Stomach (tissue), 8 donors: ENCODE measurements at regions not wholly inside any gene's neighbourhood (a gene's known extent, or its start where the extent isn't known, plus 50 kb on each side); places are given as distances from the start of the nearest gene placed in this dataset.

Experiments
- DNase-seq, 2 donors: peaks; one replicate each; pipeline versions ENCODE4 v3.0.0 to v3.0.0-alpha.2; 2013 to 2019
- H3K27ac ChIP-seq, 5 donors: fragments of 200-600 bp in 4 of 5; sonication (generic) in 4 of 5; one replicate each; pipeline ENCODE4 v1.5.1; 2013 to 2019; ENCODE audit warnings: mild to moderate bottlenecking in 1 of 5, moderate library complexity in 1 of 5
- H3K27me3 ChIP-seq, 3 donors: fragments of 200-600 bp; sonication (generic); one replicate each; pipeline ENCODE4 v1.5.1; 2017 to 2019; ENCODE audit warnings: mixed run types in 1 of 3
- H3K36me3 ChIP-seq, 4 donors: fragments of 200-600 bp; sonication (generic); 1 replicate in 3 of 4; 2 replicates in 1 of 4; pipeline ENCODE4 v1.5.1; 2016 to 2019
- H3K4me1 ChIP-seq, 4 donors: fragments of 200-600 bp; sonication (generic); one replicate each; pipeline ENCODE4 v1.5.1; 2016 to 2019
- H3K4me3 ChIP-seq, 4 donors: fragments of 200-600 bp; sonication (generic) in 3 of 4; one replicate each; pipeline ENCODE4 v1.5.1; 2016 to 2019; ENCODE audit warnings: mild to moderate bottlenecking in 1 of 4
- H3K9me3 ChIP-seq, 4 donors: fragments of 200-600 bp; sonication (generic); one replicate each; pipeline ENCODE4 v1.5.1; 2016 to 2019
- EP300 ChIP-seq: sonication (generic); formaldehyde crosslinking; IDR thresholded peaks from one replicate; pipeline ENCODE4 v1.6.1; 2017; ENCODE audit warnings: antibody characterized with exemption
- POLR2A ChIP-seq, 4 donors: fragments of 450-650 bp; IDR thresholded peaks; one replicate each; pipeline ENCODE4 v1.6.1; 2016; ENCODE audit warnings: antibody characterized with exemption in 4 of 4, control low read depth in 2 of 4, mild to moderate bottlenecking in 1 of 4, moderate library complexity in 1 of 4
- POLR2AphosphoS5 ChIP-seq, 3 donors: sonication (generic); formaldehyde crosslinking; IDR thresholded peaks; one replicate each; pipeline ENCODE4 v1.6.1; 2016; ENCODE audit warnings: antibody characterized with exemption in 3 of 3
- WGBS, 5 donors: extraction: QIAGEN DNeasy Blood & Tissue Kit in 3 of 5; methylation state at CpG; one replicate each; pipeline versions ENCODE4 v1.1.5 to v1.1.7; 2013 to 2018; 5-methylcytosine and 5-hydroxymethylcytosine counted together
- intact Hi-C: fragments of 100-400 bp; cut with DNase I; formaldehyde crosslinking; loops from one replicate; pipeline ENCODE4 v1.15.1; 2023; ENCODE audit warnings: low total_unique reads
- TF ChIP-seq, protein P1 (sequence below), 7 experiments: fragments of 450-650 bp in 4 of 7; fragments of 200-600 bp in 3 of 7; sonication (generic) in 3 of 7; IDR thresholded peaks; one replicate each; pipeline ENCODE4 v1.5.1; 2016 to 2019; ENCODE audit warnings: antibody characterized with exemption in 7 of 7, control low read depth in 2 of 7, mild to moderate bottlenecking in 1 of 7
- donor health status: healthy with polysubstance abuse.
- donor health status: Bipolar disorder and iron deficiency.
- donor health status: healthy.

DNA sequence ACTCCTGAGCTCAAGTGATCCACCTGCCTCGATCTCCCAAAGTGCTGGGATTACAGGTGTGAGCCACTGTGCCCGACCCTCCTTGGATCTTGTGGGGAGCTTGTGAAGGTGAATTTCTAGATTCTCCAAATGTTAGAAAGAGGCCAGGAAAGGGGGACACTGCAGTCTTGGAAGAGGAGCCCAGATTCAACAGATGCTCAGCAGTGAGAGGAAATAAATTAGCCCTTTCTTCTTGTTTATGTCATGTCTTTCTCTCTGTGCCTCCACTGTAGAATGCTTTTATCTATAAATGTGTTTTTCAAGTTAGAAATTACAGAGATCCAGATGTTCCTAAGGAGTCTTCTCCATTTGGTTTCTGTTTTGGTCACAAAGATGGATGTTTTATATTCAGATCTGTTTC lies 346.6 kb upstream of the KAZN start:
- H3K4me3 ChIP-seq: no peak overlapping the region
- intact Hi-C loops: no loop called here

DNA sequence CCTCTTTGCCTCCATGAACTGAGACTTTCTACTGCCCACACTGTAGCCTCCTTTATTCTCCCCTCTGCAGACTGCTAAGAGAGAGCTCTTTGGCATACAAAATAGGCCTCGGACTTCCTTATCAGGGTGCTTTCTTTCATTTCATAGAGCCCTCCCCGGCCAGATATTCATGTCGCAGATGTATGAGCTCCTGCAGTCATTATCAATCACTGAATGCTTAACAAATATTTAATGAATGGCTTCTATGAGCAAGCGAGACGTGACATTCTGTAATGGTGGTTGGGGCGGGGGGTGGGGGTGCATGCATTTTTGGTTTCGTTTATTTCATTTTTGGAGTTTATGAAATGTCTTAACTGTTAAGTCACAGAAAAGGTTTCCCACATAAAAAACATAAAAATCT lies 344.8 kb upstream of the KAZN start:
- TF ChIP-seq POLR2A (IDR thresholded peaks at IDR 0.05): no peak
- TF ChIP-seq, protein P1, sequence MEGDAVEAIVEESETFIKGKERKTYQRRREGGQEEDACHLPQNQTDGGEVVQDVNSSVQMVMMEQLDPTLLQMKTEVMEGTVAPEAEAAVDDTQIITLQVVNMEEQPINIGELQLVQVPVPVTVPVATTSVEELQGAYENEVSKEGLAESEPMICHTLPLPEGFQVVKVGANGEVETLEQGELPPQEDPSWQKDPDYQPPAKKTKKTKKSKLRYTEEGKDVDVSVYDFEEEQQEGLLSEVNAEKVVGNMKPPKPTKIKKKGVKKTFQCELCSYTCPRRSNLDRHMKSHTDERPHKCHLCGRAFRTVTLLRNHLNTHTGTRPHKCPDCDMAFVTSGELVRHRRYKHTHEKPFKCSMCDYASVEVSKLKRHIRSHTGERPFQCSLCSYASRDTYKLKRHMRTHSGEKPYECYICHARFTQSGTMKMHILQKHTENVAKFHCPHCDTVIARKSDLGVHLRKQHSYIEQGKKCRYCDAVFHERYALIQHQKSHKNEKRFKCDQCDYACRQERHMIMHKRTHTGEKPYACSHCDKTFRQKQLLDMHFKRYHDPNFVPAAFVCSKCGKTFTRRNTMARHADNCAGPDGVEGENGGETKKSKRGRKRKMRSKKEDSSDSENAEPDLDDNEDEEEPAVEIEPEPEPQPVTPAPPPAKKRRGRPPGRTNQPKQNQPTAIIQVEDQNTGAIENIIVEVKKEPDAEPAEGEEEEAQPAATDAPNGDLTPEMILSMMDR (IDR thresholded peaks at IDR 0.05): no peak
- no peak for TF ChIP-seq EP300
- no peak for TF ChIP-seq POLR2AphosphoS5 (IDR thresholded peaks at IDR 0.05)
- Histone ChIP-seq H3K27ac (no peak overlapping the region), H3K9me3 (no peaks in the 10 kb centered on the region), H3K27me3 (no peaks in the 10 kb centered on the region), H3K4me1 (peaks cover 0 to 3% (median 0%) of the 10 kb centered on the region in 4 donors), H3K4me3 (no peak overlapping the region), H3K36me3 (no peaks in the 10 kb centered on the region)
- 32 to 64% (median 44%) methylated on average over 7 of the region's 7 CpGs for WGBS, 5 donors
- intact Hi-C loops: no loop called here
- DNase-seq: no peak

More for the DNA sequence above, 346.6 kb upstream of the KAZN start:
- WGBS, 5 donors: 78 to 92% (median 85%) methylated on average over 2 of the region's 2 CpGs
- no peak overlapping the region for H3K27ac ChIP-seq
- no peaks in the 10 kb centered on the region for H3K36me3 ChIP-seq
- H3K4me1 ChIP-seq: peaks cover 0 to 3% (median 0%) of the 10 kb centered on the region in 4 donors
- no peak for DNase-seq
- TF ChIP-seq EP300 (no peak), POLR2AphosphoS5 (IDR thresholded peaks at IDR 0.05) (no peak), POLR2A (IDR thresholded peaks at IDR 0.05) (no peak)
- TF ChIP-seq, protein P1 (IDR thresholded peaks at IDR 0.05): no peak
- no peaks in the 10 kb centered on the region for H3K9me3 ChIP-seq
- H3K27me3 ChIP-seq: no peaks in the 10 kb centered on the region

DNA sequence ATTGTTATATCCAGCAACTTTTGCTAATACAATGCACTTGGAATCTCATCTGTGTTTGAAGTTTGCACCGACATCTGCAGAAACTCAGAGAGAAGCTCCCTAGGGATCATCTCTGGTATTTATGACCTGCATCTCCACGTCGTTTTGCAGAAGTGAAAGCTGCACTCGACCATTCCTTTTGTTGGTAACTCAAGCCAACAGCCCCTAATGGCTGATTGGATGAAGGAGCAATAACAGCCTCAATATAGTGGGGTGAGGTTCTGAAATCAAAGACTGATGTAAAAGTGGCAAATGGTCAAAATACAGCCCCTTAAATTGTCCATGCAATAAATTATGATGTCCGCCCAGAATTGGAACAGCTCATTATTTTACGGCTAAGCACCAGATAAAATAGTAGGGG lies 344.2 kb upstream of the KAZN start:
- no peak overlapping the region for H3K27ac ChIP-seq
- DNase-seq: peak in 1 of 2 donors; percentile 59
- H3K4me1 ChIP-seq: peaks cover 0 to 3% (median 0%) of the 10 kb centered on the region in 4 donors
- intact Hi-C loops: no loop called here
- no peaks in the 10 kb centered on the region for H3K36me3 ChIP-seq
- H3K4me3 ChIP-seq: no peak overlapping the region
- peaks cover 0 to 5% (median 0%) of the 10 kb centered on the region in 3 donors for H3K27me3 ChIP-seq
- TF ChIP-seq, protein P1 (IDR thresholded peaks at IDR 0.05): no peak
- TF ChIP-seq POLR2A (IDR thresholded peaks at IDR 0.05) (no peak), POLR2AphosphoS5 (IDR thresholded peaks at IDR 0.05) (no peak), EP300 (no peak)
- WGBS, 5 donors: 49 to 69% (median 59%) methylated on average over 6 of the region's 6 CpGs
- H3K9me3 ChIP-seq: no peaks in the 10 kb centered on the region

DNA sequence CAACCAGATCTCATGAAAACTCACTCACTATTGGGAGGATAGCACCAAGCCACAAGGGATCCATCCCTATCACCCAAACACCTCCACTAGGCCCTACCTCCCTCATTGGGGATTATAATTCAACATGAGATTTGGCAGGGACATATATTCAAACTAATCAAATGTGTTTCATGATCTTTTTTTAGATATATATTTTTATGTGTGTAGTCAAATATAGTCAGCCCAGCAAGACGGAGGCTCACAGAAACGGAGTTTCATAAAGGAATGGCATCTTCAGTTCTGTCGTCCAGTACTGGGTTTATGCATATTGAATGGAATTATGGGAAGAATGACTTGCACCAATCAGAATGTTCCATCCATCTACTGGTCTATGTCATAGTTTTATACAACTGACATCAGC lies 343.3 kb upstream of the KAZN start:
- Histone ChIP-seq H3K4me1 (peaks cover 0 to 3% (median 0%) of the 10 kb centered on the region in 4 donors), H3K36me3 (no peaks in the 10 kb centered on the region), H3K27me3 (peaks cover 0 to 12% (median 0%) of the 10 kb centered on the region in 3 donors), H3K27ac (peak overlapping the region in 2 of 5 donors; percentile 0 to 27), H3K4me3 (no peak overlapping the region), H3K9me3 (no peaks in the 10 kb centered on the region)
- TF ChIP-seq EP300 (no peak), POLR2A (IDR thresholded peaks at IDR 0.05) (no peak)
- TF ChIP-seq, protein P1 (IDR thresholded peaks at IDR 0.05): no peak
- intact Hi-C loops: no loop called here
- no peak for DNase-seq
- 85 to 94% (median 91%) methylated on average over 3 of the region's 3 CpGs for WGBS, 5 donors
